SK-N-SH (cell line): ENCODE measurements at regions not wholly inside any gene's neighbourhood (a gene's known extent, or its start where the extent isn't known, plus 50 kb on each side); places are given as distances from the start of the nearest gene placed in this dataset.

Source experiments
- CTCF ChIP-seq: fragments of 200-600 bp; sonication (generic); IDR thresholded peaks from 2 replicates; pipeline ENCODE4 v1.6.1; 2017; ENCODE audit warnings: antibody characterized with exemption, mild to moderate bottlenecking, moderate library complexity
- GABPA ChIP-seq: IDR thresholded peaks from 2 replicates; pipeline ENCODE4 v1.4.0; 2012; ENCODE audit warnings: low read depth, mild to moderate bottlenecking

- TF ChIP-seq CTCF (no peak), GABPA (no peak)
These were observed 262.7 kb upstream of the KCNN2 start for GRCh38 chr5:114099161-114099560.
